HepG2 (cell line): ENCODE measurements at regions not wholly inside any gene's neighbourhood (a gene's known extent, or its start where the extent isn't known, plus 50 kb on each side); places are given as distances from the start of the nearest gene placed in this dataset.

ENCODE experiments used
- ATAC-seq: fragments of 200-7000 bp; cut with Tn5 transposase; 3 replicates; pipeline ENCODE4 v1.9.1; 2020; ENCODE audit warnings: mild to moderate bottlenecking, moderate library complexity
- BruUV-seq: library from RNA; stranded (reverse); fragments of 400-500 nt; replicated peaks from 2 replicates; lab custom pipeline; 2021; lab: Mats Ljungman, UMichigan
- CTCF ChIA-PET: fragments of 300-600 bp; formaldehyde crosslinking; extraction: SDS; loops from one replicate; lab custom pipeline; 2021; ENCODE audit warnings: low total read pairs, inconsistent platforms, low intra/inter-chr PET ratio; lab: Yijun Ruan, JAX
- POLR2A ChIA-PET: fragments of 350-600 bp; sonication (Branson Sonifier 250); formaldehyde crosslinking; loops from one replicate; lab custom pipeline; 2020; ENCODE audit warnings: antibody characterized with exemption, inconsistent platforms; lab: Yijun Ruan, JAX
- DNase-seq: peaks from one replicate; pipeline ENCODE4 v3.0.0-alpha.2; 2015; ENCODE audit warnings: low spot score
- FAIRE-seq: peaks from 3 replicates; lab custom pipeline; 2011; peaks lifted over from hg19 to GRCh38; lab: Jason Lieb, UNC
- H2AFZ ChIP-seq: one replicate; pipeline ENCODE4 v1.6.1; 2011; ENCODE audit warnings: low read length, inconsistent platforms
- H3K27ac ChIP-seq: fragments of 300-600 bp; 3 replicates; pipeline ENCODE4 v1.8.0; 2011; ENCODE audit warnings: mixed run types, mild to moderate bottlenecking, mixed read lengths, low read length, inconsistent platforms; ENCODE audit not compliant: insufficient read depth; ENCODE audit errors: extremely low read length
- H3K27me3 ChIP-seq, 2 experiments: fragments of 200-600 bp in 1 of 2; 2 replicates in 1 of 2; 3 replicates in 1 of 2; pipeline versions ENCODE4 v1.6.0 to v1.8.0; 2011; ENCODE audit warnings: low read length in 2 of 2, mild to moderate bottlenecking in 2 of 2, moderate library complexity in 2 of 2, inconsistent platforms in 1 of 2; ENCODE audit not compliant: insufficient read depth in 2 of 2, control insufficient read depth in 1 of 2
- H3K36me3 ChIP-seq, 2 experiments: fragments of 200-600 bp in 1 of 2; replicated peaks in 1 of 2; 2 replicates in 1 of 2; 3 replicates in 1 of 2; pipeline versions ENCODE4 v1.5.1 to v1.8.0; 2011; ENCODE audit warnings: low read length in 2 of 2, inconsistent platforms in 1 of 2; ENCODE audit not compliant: insufficient read depth in 2 of 2, control insufficient read depth in 1 of 2
- H3K4me1 ChIP-seq: 2 replicates; pipeline ENCODE4 v1.5.1; 2012; ENCODE audit warnings: low read length, inconsistent platforms; ENCODE audit not compliant: insufficient read depth
- H3K4me2 ChIP-seq: 2 replicates; pipeline ENCODE4 v1.6.0; 2011; ENCODE audit warnings: low read depth, low read length, inconsistent platforms
- H3K4me3 ChIP-seq, 3 experiments: fragments of 200-600 bp in 1 of 3; sonication (generic), shearing (Covaris generic) in 1 of 3; replicated peaks in 1 of 3; 2 replicates each; pipeline ENCODE4 v1.5.1; 2011 to 2016; ENCODE audit warnings: low read length in 3 of 3, inconsistent platforms in 2 of 3, low read depth in 2 of 3, mild to moderate bottlenecking in 2 of 3, control low read depth in 1 of 3, mixed read lengths in 1 of 3; ENCODE audit not compliant: insufficient read depth in 1 of 3
- H3K79me2 ChIP-seq: one replicate; pipeline ENCODE4 v1.6.1; 2011; ENCODE audit warnings: low read length, inconsistent platforms; ENCODE audit not compliant: insufficient read depth
- H3K9ac ChIP-seq: 2 replicates; pipeline ENCODE4 v1.6.0; 2011; ENCODE audit warnings: mild to moderate bottlenecking, low read depth, low read length, inconsistent platforms; ENCODE audit not compliant: insufficient read depth
- H3K9me3 ChIP-seq: 2 replicates; pipeline ENCODE4 v1.5.1; 2012; ENCODE audit warnings: mild to moderate bottlenecking, low read length
- H4K20me1 ChIP-seq: 2 replicates; pipeline ENCODE4 v1.6.0; 2011; ENCODE audit warnings: inconsistent platforms, mild to moderate bottlenecking, low read length, moderate library complexity; ENCODE audit not compliant: insufficient read depth
- HOXA7 ChIP-seq: sonication (generic); formaldehyde crosslinking; IDR thresholded peaks from 2 replicates; pipeline ENCODE4 v1.8.1; 2022; ENCODE audit warnings: mild to moderate bottlenecking, missing genetic modification reagents, moderate library complexity
- IRX3 ChIP-seq: sonication (generic); formaldehyde crosslinking; IDR thresholded peaks from 2 replicates; pipeline ENCODE4 v1.8.1; 2023; ENCODE audit warnings: mild to moderate bottlenecking, low read depth, missing genetic modification reagents, borderline replicate concordance
- KMT2B ChIP-seq: IDR thresholded peaks from 2 replicates; pipeline ENCODE4 v1.6.1; 2016; ENCODE audit warnings: missing genetic modification reagents, missing compliant biosample characterization
- MIER3 ChIP-seq: IDR thresholded peaks from 2 replicates; pipeline ENCODE4 v1.6.1; 2016; ENCODE audit warnings: missing compliant biosample characterization, borderline replicate concordance
- NCOA2 ChIP-seq: sonication (generic); formaldehyde crosslinking; IDR thresholded peaks from 2 replicates; pipeline ENCODE4 v1.8.0; 2022; ENCODE audit warnings: inconsistent platforms
- NCOA5 ChIP-seq: sonication (generic); formaldehyde crosslinking; IDR thresholded peaks from 2 replicates; pipeline ENCODE4 v1.4.0; 2020; ENCODE audit warnings: missing genetic modification reagents
- NFKBIZ ChIP-seq: IDR thresholded peaks from 2 replicates; pipeline ENCODE4 v1.6.1; 2018; ENCODE audit warnings: missing genetic modification reagents, missing compliant biosample characterization
- NKX3-1 ChIP-seq: sonication (generic); formaldehyde crosslinking; IDR thresholded peaks from 2 replicates; pipeline ENCODE4 v1.5.0; 2020; ENCODE audit warnings: missing genetic modification reagents
- RAD51 ChIP-seq: fragments of 450-650 bp; IDR thresholded peaks from 2 replicates; pipeline ENCODE4 v1.6.1; 2016; ENCODE audit warnings: borderline replicate concordance
- SMAD1 ChIP-seq: sonication (generic); formaldehyde crosslinking; IDR thresholded peaks from 2 replicates; pipeline ENCODE4 v1.4.0; 2020; ENCODE audit warnings: missing genetic modification reagents, low read depth, mild to moderate bottlenecking, borderline replicate concordance
- SMAD3 ChIP-seq: sonication (generic); formaldehyde crosslinking; IDR thresholded peaks from 2 replicates; pipeline ENCODE4 v1.4.0; 2020; ENCODE audit warnings: missing genetic modification reagents
- TBX3 ChIP-seq: fragments of 450-650 bp; IDR thresholded peaks from 2 replicates; pipeline ENCODE4 v1.6.1; 2017; ENCODE audit warnings: antibody characterized with exemption, mild to moderate bottlenecking, inconsistent platforms, borderline replicate concordance
- ZBTB33 ChIP-seq: sonication (generic); formaldehyde crosslinking; IDR thresholded peaks from 2 replicates; pipeline ENCODE4 v1.4.0; 2020; ENCODE audit warnings: missing genetic modification reagents
- ZC3H13 ChIP-seq: sonication (generic); formaldehyde crosslinking; IDR thresholded peaks from 2 replicates; pipeline ENCODE4 v1.8.1; 2023; ENCODE audit warnings: mild to moderate bottlenecking, missing genetic modification reagents, moderate library complexity
- ZNF30 ChIP-seq: sonication (generic); formaldehyde crosslinking; IDR thresholded peaks from 2 replicates; pipeline ENCODE4 v1.5.0; 2020; ENCODE audit warnings: mild to moderate bottlenecking, missing genetic modification reagents
- ZNF367 ChIP-seq: sonication (generic); formaldehyde crosslinking; IDR thresholded peaks from 2 replicates; pipeline ENCODE4 v1.4.0; 2020; ENCODE audit warnings: missing genetic modification reagents, borderline replicate concordance
- ZNF556 ChIP-seq: sonication (generic); formaldehyde crosslinking; IDR thresholded peaks from 2 replicates; pipeline ENCODE4 v1.4.0; 2020; ENCODE audit warnings: mild to moderate bottlenecking, missing genetic modification reagents, borderline replicate concordance
- WGBS: methylation state at CpG from one replicate; pipeline ENCODE4 v1.1.6; 2017; ENCODE audit warnings: low lambda C conversion rate; 5-methylcytosine and 5-hydroxymethylcytosine counted together
- in situ Hi-C: cut with HindIII; loops from 2 replicates; pipeline ENCODE4 v1.10.0; 2017; ENCODE audit warnings: low pct_unique_long_range_greater_than_20kb; ENCODE audit not compliant: extremely low pct_ligation_motif_present
- intact Hi-C: fragments of 100-400 bp; cut with micrococcal nuclease; formaldehyde crosslinking; loops from one replicate; pipeline ENCODE4 v1.10.0; 2022; ENCODE audit not compliant: unreplicated experiment

GRCh38 chr11:130766650-130767565, 149.4 kb downstream of the SNX19 start:
- H3K27me3 ChIP-seq = peaks cover 0 to 21% of the 10 kb centered on the region in 2 experiments; a peak in 1 of 5 replicates
- H3K27ac ChIP-seq = no peak overlapping the region
- CTCF ChIA-PET = no interaction called here
- H3K4me3 ChIP-seq = no peak overlapping the region
- H3K4me1 ChIP-seq = no peaks in the 10 kb centered on the region
- no peaks in the 10 kb centered on the region for H3K79me2 ChIP-seq
- no peaks in the 10 kb centered on the region for H3K9me3 ChIP-seq
- H3K9ac ChIP-seq = no peak overlapping the region
- 0% methylated on average over 3 of the region's 3 CpGs for WGBS
- FAIRE-seq = no peak
- in situ Hi-C loops = no loop called here
- intact Hi-C loops = no loop called here
- TF ChIP-seq MIER3 (CRISPR knock-in tag) (no peak), HOXA7 (CRISPR knock-in tag) (no peak), NFKBIZ (no peak), NCOA2 (no peak)
- no peak for ATAC-seq
- H4K20me1 ChIP-seq = no peaks in the 10 kb centered on the region
- H3K36me3 ChIP-seq = no peaks in the 10 kb centered on the region
- H2AFZ ChIP-seq = no peak overlapping the region
- DNase-seq = no peak
- no TSS peak for BruUV-seq
- H3K4me2 ChIP-seq = no peak overlapping the region
- POLR2A ChIA-PET = no interaction called here

- POLR2A ChIA-PET = no interaction called here
- TF ChIP-seq ZC3H13 (CRISPR knock-in tag) = no peak
- no peak for TF ChIP-seq TBX3
- TF ChIP-seq ZNF30 (CRISPR knock-in tag) = no peak
- TF ChIP-seq RAD51 = no peak
- TF ChIP-seq KMT2B (CRISPR knock-in tag) = no peak
- no peak for TF ChIP-seq ZNF367
- no peak for TF ChIP-seq SMAD1
- no peak for TF ChIP-seq SMAD3 (CRISPR knock-in tag)
- no peak for TF ChIP-seq NKX3-1 (CRISPR knock-in tag)
- TF ChIP-seq ZBTB33 (CRISPR knock-in tag) = no peak
- no peak for TF ChIP-seq ZNF556
- TF ChIP-seq IRX3 (CRISPR knock-in tag) = no peak
- TF ChIP-seq NCOA5 = no peak
Observed at GRCh38 chr11:130769782-130770535, 146.3 kb downstream of the SNX19 start.

More at GRCh38 chr11:130769782-130770535, 146.3 kb downstream of the SNX19 start:
- WGBS = 20% methylated on average over 8 of the region's 8 CpGs
- Histone ChIP-seq H4K20me1 (no peaks in the 10 kb centered on the region), H3K4me2 (no peak overlapping the region), H3K27ac (no peak overlapping the region), H3K9me3 (no peaks in the 10 kb centered on the region), H3K27me3 (peaks cover 0 to 21% of the 10 kb centered on the region in 2 experiments; a peak in 1 of 5 replicates), H2AFZ (no peak overlapping the region), H3K36me3 (no peaks in the 10 kb centered on the region), H3K79me2 (no peaks in the 10 kb centered on the region), H3K9ac (no peak overlapping the region), H3K4me3 (no peak overlapping the region), H3K4me1 (no peaks in the 10 kb centered on the region)
- BruUV-seq = no TSS peak
- FAIRE-seq (no peak), DNase-seq (no peak), ATAC-seq (no peak)
- intact Hi-C loops (no loop called here), in situ Hi-C loops (no loop called here)
- CTCF ChIA-PET = no interaction called here
